NOMO-1 (cell line): ENCODE measurements at regions not wholly inside any gene's neighbourhood (a gene's known extent, or its start where the extent isn't known, plus 50 kb on each side); places are given as distances from the start of the nearest gene placed in this dataset.
"Not testable (repeated sequence)": the region's sequence is repeated elsewhere in the genome, so short reads cannot be mapped to it uniquely, and the experiment has no call there.

Experiments used
- DNase-seq, 2 experiments: peaks; one replicate each; lab custom pipeline; 2025; ENCODE audit not compliant: unreplicated experiment in 2 of 2; lab: John Stamatoyannopoulos, UW

DNA sequence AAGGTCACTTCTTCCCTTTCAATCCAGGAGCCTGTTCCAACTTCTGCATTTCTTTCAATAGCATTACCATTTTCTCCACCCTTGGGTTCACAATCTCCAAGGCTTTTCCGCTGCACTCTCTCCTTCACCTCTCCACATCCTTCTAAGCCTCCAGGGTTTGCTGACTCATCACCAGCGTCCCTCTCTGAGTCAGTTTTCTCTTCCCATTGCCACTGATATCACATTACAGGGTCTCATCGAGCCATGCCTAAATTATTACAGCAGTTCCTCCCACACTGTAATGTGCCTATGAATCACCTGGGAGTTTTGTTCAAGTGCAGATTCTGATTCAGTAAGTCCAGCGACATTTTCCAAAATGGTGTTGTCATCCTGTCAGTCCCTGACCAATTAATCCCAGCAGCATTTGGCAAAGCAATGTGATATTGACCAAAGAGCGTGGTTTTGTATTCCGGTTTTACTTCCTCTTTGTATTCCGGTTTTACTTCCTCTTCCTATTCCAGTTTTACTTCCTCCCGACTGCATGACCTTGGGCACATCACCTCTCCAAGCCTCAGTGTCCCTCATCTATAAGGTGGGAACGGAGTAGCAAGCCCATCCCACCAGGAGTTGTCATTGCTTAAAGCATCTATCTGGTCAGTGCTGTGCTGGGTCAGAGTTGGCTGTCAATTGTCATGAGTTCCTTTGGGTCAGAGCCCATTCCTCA, 208.3 kb upstream of the NBPF12 start:
- not testable (repeated sequence) for DNase-seq

DNA sequence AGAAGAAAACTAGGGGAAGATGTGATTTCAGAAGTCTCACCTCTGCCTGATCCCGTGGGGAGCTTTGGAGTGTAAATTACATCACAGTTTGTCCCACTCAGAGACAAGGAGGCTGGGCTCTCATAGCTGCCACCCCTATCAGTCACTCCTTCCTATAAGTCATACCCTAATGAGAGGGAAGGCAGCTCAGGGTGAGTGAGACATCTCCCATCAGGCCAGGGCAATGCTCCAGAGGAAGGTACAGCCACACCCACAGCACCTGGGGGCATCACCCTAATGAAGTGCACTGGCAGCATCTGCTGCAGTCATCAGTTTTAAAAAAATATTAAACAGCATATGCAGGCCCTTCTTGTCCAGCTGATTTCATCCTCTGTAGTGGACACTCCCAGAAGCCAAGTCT, 223.1 kb upstream of the NBPF12 start:
- DNase-seq, result not testable (repeated sequence)

DNA sequence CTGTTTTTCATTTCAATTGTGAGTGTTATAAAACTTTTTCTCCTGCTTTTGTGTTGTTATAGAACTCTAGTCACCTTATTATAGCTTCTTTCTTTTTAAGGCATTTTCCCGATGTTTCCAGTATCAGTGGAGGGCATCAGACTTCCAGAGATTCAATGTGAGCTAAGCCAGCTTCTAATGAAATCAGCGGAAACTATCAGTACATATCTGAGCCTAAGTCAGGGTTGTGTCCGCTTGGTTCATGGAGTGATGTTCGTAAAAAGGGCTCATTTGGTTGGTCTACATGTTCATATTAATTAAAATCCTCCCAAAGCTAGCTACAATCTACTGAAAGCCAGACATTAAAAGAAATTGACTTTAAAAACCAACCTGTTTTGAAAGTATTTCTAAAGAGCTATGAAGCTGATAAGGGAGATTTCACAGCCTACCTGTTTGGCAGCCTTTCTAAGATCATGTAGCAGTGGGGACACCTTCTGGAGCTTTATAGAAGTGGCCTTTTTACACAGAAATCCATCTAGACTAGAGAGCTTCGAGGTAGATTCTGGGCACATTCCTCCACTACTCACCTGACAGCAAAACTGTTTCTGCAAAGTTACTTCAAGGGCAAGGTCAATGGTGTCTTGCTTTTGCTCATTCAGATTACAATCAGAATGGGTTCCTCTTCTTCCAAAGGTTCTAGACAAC, 227.1 kb upstream of the NBPF12 start:
- DNase-seq, result peak in 1 of 2 experiments; percentile 38

- DNase-seq, result not testable (repeated sequence)
Measured at GRCh38 chr1:146709302-146709701, 228.8 kb upstream of the NBPF12 start.

DNA sequence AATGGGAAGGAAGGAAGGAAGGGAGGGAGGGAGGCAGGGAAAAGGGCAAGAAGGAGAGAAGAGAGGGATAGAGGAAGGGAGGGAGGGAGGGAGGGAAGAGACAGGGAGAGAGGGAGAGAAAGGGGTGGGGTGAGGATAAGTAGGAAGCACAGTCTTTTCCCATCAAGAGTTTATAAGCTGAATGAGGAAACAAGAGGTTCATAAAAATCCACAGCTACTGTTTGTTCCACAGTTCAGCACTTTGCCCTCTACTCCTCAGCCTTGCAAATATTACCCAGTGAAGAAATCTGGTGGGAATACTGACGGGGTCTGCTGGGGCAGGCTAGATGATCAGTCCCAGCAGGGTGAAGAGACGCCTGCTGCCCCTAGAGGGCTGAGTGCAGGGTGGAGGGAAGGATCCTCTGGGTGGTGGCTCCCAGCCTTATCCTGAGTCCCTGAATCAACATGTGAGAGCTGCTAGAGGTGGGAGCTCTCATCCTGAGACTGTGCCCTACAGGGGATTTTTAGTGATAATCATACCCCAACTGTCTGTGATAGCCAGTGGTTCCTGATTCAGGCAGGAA, 233.9 kb upstream of the NBPF12 start:
- DNase-seq, result not testable (repeated sequence)

GRCh38 chr1:146701320-146701719, 236.8 kb upstream of the NBPF12 start:
- not testable (repeated sequence) for DNase-seq

DNA sequence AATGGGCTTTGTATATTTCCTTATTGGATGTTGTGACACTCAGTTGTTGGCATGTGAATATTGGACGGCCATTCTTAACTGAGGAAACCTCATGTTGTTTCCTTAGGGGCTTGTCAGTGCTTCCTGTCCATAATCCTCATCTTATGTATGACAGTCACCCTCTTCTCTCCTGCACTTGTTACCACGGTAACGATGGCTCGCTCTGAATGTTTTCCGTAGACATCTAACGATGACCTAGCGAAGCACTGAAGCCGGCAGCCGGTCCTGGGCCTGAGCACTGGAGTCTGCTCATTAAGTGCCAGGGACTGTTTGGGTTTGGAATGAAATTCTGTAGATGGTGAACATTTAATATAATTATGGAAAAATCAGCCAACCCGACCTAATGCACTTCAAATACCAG, 242.7 kb upstream of the NBPF12 start:
- DNase-seq, result not testable (repeated sequence)

DNA sequence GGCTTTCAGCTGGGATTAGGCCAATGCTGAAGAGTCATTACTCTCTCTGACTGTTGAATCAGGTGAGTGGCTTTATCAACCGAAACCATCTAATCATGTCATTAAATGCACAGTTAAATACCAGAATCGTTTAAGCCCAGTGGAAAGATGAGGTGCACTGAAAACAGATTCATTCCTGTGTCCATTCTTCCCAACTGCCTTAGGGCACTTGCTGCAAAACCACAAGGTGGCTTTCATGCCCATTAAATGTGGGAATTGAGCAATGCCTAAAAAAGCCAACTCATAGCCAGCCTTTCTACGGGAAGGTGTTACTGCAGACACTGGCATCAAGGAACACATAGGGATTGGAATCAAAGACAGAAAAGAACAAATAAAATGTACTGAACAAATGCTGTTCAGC, 246.3 kb upstream of the NBPF12 start:
- DNase-seq, result not testable (repeated sequence)

GRCh38 chr1:146688893-146689292, 249.2 kb upstream of the NBPF12 start:
- not testable (repeated sequence) for DNase-seq

DNA sequence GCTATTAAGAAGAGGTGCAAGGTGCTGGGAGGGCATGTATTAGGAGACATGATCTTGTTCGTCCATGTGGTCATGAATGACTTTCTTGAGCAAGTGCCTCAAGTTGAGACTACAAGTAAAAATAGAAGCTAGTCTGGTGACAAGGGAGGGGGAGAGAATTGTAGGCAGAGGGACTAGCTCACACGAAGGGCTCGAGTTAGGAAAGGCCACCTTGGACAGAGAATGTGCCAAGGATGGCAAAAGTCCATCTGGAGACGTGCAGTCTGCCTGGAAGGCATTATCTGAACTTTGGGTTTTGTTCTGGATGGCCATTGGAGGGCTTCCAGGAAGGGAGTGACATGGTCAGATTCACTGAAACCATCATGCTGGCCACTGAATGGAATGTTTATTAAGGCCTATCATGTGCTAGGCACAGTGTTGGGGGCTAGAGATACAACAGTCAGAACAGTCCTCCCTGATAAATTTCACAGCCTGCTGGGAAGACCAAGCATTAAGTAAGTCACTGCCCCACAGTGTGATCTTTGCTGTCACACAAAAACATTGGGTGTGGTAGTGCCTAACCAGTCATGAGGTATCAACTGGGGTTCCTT, 251.3 kb upstream of the NBPF12 start:
- not testable (repeated sequence) for DNase-seq

- DNase-seq, result not testable (repeated sequence)
Measured at GRCh38 chr1:146683126-146683429, 255.0 kb upstream of the NBPF12 start.

GRCh38 chr1:146682227-146683125, 255.6 kb upstream of the NBPF12 start:
- not testable (repeated sequence) for DNase-seq

DNA sequence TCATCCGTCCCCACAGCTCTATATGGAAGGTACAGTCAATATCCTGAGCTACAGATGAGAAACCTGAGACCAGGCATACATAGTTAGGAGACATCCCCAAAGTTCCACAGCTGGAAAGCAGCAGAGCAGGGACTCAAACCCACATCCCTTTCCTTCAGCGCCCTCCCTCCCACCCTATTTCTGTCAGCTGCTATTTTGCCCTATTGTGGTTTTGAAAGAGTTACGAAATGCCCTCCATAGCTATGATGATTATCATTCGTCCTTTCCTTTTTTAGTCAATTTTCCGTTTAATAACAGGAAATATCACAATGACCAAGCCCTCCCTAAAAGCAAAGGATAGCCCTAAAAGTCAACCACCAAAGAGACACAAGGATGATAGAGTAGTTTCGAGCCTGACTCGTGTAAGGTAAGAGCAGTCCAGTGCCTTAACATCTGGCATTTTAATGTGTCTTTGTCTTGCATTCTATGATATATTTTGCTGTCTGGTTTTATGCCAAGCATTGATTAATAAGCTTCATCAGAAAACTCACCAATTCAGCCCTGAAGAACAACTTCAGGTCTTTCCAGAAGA, 264.3 kb upstream of the NBPF12 start:
- DNase-seq, result peak; percentile 54 to 62

DNA sequence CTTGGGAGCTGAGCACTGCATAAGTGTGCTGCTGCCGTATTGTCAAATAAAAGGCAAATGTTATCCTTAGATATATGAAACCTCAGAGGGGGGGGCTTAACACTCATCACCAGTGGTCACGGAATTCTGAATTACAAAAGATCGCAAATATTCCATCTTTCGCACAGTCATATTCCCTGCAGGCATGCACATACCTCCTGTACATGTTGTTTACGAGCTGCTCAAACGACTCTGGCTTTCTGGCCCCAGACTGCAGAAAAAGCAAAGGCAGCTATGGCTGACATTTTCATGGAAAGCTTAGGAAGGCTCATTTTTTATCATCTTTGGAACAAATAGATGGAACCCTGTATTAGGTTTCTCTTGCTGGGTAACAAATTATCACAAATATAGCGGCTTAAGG, 265.5 kb upstream of the NBPF12 start:
- DNase-seq, result not testable (repeated sequence)

DNA sequence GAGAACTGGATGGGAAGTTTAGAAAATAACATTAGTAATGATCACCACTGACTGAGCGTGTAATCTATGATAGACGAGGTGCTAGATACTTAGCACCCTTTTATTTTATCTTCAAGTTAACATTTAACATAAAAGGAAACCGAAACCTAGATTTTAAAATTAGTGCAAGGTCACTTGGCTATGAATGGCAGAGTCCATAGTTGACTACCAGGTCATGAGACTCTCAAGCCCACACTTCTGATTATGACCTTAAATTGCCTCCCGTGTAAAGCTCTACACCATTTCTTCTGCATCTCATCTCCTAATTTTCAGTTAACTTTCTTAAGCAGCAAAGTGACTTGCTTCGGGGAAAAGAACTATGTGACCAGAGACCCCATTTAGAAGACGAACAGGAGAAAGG, 266.5 kb upstream of the NBPF12 start:
- DNase-seq, result not testable (repeated sequence)

GRCh38 chr1:146670832-146671566, 267.1 kb upstream of the NBPF12 start:
- DNase-seq, result not testable (repeated sequence)

DNA sequence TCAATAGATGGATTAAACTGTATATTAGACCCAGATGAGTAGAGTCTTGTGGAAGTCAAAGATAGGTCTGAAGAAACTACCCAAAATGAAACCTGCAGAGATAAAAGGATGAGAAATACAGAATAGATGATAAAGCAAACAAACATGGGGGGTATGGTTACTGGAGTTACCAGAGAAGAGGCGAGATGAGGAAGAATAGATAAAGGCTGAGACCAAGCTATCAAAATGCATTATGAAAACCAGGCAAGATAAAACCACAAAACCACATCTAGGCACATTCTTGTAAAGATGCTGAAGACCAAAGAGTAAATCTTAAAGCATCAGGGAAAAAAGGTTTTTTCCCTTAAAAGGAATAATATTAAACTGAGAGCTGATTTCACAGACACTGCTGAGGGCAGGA, 271.8 kb upstream of the NBPF12 start:
- not testable (repeated sequence) for DNase-seq

GRCh38 chr1:146660242-146660641, 277.9 kb upstream of the NBPF12 start:
- DNase-seq, result not testable (repeated sequence)

DNA sequence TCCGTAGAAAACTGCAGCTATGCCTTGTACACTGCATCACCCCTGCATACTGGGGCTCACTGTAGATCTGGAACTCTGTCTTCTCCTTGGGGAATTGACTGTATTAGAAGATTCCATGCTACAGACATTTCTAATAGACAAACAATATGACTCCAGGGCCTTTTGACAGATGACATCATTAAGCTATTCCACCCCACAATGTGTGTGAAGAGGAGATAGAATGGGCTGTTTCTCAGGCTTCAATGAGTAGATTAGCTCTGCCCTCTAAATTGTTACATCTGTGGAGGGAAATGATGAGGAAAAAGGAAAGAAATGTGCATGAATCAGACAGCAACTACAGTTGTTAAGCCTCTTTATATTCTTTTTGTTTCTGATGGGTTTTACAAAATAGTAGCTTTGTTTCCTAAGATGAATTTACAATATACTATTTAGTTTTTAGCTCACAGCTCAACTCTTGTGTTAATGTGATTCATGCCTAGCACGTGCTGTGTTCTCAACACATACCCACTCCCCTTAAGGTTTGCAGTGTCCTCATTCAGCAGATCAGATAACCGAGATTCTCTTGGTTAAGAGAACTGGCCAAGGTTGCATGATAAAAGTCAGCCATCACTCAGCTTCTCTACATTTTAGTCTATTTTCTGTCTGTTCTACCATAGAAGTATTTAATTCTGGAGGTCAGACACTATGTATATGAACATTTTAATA, 281.6 kb upstream of the NBPF12 start:
- DNase-seq, result not testable (repeated sequence)
